DMS 273 treated with DMSO at 0.1 percent for 48 hours (cell line): ENCODE measurements at regions not wholly inside any gene's neighbourhood (a gene's known extent, or its start where the extent isn't known, plus 50 kb on each side); places are given as distances from the start of the nearest gene placed in this dataset.

ENCODE experiments used
- DNase-seq: peaks from one replicate; lab custom pipeline; 2025; lab: John Stamatoyannopoulos, UW

GRCh38 chr4:183852910-183853547, 52.1 kb upstream of the STOX2 start:
- no peak for DNase-seq

DNA sequence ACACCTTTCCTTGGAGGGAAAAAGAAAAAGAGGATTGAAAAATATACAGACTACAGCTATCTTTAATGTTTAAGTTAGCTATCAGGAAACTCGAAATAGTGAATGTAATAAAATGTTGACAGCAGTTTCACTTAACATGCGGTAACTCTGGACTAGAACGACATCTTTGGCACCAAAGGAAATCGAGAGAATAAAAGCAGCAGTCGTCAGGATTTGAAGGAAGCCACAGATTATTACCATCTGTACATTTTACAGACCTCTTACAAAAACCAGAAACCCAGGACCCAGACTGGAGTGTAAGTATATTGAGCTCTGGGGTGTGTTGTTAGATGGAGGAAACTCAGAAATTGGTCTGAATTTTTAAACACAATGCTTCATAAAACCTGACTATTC, 51.6 kb upstream of the STOX2 start:
- no peak for DNase-seq
